GM18502 (cell line): ENCODE measurements at regions not wholly inside any gene's neighbourhood (a gene's known extent, or its start where the extent isn't known, plus 50 kb on each side); places are given as distances from the start of the nearest gene placed in this dataset.
"Not testable (repeated sequence)": the region's sequence is repeated elsewhere in the genome, so short reads cannot be mapped to it uniquely, and the experiment has no call there.

Source experiments
- ATAC-seq: cut with Tn5 transposase; IDR thresholded peaks from one replicate; pipeline ENCODE4 v1.9.1; 2021; ENCODE audit warnings: mild to moderate bottlenecking; ENCODE audit not compliant: unreplicated experiment, poor library complexity

DNA sequence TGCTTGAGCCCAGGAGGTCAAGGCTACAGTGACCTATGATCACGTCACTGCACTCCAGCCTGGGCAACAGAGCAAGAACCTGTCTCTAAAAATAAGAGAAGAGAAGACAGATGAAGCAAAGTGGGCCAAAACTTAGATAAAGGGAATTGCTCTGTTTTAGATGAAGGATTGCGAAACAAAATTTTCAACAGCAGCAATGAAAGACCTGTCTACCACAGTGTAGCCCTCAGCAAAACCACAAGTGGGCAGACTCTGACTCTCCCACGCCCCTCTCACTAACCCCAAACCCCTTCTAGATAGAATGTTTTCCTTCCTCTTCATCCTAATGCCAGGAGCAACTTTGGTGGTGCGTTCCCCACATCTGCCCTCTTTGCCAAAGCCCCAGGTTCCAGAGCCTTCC is 105.6 kb upstream of the ALDH3B2 start:
- ATAC-seq = no peak

DNA sequence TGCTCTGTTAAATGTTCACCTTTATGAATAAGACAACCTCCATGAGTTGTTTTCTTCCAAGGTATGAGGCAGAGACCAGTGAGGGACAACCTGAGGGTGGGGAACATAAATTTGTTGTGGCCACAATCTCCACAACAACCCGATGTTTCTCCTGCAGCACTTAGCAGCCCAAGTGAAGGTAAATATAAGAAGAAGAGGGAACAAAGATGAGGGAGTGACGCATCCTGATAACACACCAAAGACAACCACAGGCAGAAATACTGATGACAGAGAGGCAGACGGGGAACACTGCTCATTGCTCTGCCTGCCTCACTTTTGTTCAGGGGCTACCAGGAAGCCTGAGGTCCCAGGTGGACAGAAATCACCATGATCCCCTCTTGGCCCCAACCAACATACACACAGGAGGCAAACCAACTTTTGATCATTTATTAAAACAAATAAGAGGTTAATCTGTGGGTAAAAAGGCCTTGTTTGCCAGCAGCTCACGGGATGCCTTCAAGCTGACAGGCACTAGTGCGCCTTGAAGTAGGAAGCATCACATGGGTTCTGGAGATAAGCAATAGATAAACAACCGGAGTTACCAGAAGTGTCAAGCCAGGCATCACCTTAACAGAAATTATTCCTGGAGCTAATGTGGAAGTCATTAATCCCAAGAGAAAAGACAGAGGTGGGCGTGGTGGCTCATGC is 104.9 kb upstream of the ALDH3B2 start:
- ATAC-seq = not testable (repeated sequence)

DNA sequence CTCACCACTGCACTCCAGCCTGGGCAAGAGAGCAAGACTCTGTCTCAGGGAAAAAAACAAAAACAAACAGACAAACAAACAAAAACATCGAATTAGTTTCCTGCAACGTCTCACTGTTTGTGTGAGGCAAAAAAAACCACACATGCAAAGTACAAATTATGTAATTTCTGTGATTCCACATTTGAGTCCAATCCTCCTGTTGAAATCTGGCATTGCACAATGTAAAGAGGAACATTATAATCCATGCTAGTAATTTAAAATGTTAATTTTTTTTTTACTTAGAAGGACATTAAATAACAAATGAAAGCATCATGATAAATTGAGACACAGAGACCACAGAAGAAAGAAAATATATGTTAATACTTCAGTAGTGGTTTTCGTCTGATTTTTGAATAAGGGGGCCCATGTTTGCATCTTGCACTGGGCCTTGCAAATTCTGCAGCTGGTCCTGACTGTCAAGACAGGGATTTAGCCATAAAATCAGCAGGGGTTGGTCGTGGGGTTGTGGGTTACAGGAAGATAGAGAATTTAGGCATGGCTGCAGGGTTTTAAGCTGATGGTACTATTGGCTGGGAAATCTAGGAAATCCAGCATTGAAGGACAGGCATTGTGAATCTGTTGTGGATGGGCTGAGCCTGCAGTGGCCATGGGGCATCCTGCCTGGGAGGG is 102.6 kb upstream of the ALDH3B2 start:
- no peak for ATAC-seq

DNA sequence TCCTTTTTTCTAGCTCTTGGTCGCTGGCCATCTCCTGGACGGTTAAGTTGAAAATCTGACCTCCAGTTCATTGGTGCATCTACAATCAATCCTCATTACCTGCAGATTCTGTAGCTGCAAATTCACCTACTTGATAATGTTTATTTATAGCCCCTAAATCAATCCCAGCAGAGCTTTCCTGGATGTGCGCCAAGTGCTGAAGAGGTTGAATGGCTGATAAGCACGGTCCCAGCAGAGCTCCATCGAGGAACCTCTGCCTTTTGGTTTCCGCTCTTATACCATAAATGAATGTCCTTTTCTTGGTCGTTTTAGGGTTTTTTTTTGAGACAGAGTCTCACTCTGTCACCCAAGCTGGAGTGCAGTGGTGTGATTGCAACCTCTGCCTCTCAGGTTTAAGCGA is 99.8 kb upstream of the ALDH3B2 start:
- ATAC-seq = not testable (repeated sequence)

DNA sequence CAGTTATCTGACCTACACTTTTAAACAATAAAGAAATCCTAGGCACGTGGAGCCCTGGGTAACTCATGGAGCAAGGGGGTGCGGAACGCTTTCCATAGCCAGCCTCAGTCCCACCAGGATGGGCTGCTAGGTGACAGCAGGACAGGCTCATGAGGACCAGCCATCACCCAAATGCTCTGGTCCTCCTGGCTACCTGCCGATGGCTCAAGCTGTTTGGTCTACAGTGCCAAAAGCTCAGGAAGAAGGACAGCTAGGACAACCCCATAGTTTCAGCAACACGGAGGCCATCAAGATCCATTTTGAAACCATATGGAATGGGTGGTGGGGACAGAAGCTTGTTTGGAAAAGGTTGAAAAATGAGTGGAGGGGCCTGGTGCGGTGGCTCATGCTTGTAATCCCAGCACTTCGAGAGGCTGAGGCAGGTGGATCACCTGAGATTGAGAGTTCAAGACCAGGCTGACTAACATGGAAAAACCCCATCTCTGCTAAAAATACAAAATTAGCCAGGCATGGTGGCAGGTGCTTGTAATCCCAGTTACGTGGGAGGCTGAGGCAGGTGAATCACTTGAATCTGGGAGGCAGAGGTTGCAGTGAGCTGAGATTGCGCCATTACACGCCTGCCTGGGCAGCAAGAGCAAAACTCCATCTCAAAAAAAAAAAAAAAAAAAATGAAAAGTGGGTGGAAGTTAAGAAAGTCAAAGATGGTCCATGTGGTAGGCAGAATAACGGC is 93.7 kb upstream of the ALDH3B2 start:
- not testable (repeated sequence) for ATAC-seq

DNA sequence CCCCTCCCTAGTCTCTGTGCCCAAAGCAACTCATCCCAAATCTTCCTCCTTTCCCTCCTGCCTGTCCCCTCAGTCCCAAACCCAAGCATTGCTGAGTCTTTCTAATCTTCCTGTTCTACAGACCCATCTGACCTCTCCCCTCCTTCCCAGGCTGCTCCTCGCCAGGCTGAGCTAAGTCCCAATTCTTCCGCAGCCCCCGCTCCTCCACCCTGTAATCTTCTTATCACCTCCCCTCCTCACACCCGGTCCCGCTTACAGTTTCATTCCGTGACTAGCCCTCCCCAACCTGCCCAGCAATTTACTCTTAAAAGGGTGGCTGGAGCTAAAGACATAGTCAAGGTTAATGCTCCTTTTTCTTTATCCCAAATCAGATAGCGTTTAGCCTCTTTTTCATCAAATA is 86.8 kb upstream of the ALDH3B2 start:
- ATAC-seq = not testable (repeated sequence)

DNA sequence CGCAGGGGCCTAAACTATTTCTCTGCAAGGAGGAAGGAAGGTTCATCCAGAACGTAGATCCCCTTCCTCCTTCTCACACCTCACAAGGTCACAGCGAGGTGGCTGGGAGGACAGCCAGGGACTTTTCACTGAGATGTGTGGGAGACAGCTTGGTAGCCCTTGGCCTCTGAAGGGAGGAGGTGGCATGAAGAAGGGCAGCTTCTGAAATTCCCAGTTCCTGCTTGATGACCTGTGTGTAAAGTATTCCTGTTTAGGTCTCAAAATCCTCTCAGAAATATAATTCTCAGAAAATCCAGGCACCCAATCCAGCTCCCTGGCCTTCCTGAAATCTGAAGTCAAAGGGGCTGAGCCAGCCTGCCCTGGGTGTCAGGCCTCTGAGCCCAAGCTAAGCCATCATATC is 84.9 kb upstream of the ALDH3B2 start:
- ATAC-seq = not testable (repeated sequence)

DNA sequence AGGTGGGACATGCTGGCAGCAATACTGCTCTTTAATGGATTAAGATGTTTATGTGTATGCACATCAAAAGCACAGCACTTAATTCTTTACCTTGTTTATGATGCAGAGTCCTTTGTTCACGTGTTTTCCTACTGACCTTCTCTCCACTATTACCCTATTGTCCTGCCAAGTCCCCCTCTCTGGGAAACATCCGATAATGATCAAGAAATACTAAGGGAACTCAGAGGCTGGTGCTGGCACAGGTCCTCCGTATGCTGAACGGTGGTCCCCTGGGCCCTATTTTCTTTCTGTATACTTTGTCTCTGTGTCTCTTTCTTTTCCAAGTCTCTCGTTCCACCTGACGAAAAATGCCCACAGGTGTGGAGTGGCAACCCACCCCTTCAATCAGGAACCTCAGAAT is 84.0 kb upstream of the ALDH3B2 start:
- ATAC-seq = not testable (repeated sequence)

DNA sequence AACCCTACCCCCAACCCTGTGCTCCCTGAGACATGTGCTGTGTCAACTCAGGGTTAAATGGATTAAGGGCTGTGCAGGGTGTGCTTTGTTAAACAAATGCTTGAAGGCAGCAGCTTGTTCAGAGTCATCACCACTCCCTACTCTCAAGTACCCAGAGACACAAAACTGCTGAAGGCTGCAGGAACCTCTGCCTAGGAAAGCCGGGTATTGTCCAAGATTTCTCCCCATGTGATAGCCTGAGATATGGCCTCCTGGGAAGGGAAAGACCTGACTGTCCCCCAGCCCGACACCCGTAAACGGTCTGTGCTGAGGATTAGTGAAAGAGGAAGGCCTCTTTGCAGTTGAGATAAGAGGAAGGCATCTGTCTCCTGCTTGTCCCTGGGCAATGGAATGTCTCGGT is 83.6 kb upstream of the ALDH3B2 start:
- ATAC-seq = not testable (repeated sequence)

DNA sequence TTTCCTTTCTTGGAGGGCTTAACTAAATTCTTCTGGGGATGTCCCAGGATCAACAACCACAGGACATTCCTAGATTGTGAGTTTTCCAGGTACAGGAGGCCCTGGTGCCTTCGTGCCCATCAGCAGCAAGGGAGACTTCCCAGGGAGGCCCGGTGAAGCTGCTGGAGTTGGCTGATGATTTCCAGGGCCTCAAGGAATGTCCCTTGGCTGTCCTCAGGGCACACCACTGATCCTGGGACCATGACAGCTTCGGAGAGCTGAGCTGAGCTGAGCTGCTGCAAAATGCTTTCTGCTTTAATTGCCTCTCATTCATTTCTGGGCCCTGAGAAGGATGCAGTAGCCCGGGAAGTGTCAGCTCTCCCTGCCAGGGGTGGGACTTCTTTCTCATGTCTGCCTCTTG is 79.4 kb upstream of the ALDH3B2 start:
- ATAC-seq = not testable (repeated sequence)

DNA sequence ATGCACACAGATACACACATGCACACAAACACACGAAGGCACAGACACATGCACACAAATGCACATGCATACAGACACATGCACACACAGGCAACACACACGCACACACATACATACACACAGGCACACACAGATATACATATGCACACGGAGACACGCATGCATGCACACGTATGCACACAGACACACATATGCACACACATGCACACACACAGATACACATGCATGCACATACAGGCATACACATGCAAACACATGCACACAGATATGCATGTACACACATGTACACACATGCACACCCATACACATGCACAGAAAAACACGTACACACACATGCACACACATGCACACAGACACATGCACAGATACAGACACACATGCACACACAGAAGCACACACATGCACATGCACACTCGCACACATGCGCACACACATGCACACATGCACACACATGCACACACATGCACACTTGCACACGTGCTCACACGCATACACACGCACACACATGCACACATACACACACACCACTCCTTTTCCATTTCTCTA is 70.8 kb upstream of the ALDH3B2 start:
- no peak for ATAC-seq

DNA sequence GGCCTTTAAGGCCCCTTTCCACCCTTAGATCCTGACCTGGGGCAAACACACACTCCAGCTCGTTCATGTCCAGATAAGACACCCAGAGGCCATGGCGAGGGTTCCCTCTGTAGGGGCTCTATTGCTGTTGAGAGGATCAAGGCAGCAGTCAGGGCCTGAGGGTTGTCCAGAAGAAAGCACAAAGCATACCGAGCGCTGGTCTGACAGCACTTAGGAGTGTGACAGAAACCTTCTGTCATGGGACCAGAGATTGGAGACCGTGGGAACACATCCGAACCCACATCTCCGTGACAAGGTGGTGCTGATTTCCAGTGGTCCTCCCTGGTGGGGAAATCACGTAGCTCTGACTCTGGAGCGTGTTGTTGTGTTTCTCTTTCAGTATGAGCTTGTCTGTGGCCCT is 69.8 kb upstream of the ALDH3B2 start:
- ATAC-seq = not testable (repeated sequence)

DNA sequence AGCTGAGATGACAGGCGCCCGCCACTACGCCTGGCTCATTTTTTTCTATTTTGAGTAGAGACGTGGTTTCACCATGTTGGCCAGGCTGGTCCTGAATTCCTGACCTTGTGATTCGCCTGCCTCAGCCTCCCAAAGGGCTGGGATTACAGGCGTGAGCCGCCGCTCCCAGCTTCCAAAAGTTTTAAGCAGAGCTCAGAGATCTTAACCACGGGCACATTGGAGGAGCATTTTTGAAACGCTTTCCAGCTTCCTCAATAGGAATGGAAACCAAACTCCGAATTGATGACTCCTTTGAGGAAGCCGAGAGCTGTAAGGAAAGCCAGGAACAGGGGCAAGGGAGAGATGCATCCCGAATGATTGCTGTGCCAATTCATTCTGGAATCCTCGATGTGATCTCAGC is 63.8 kb upstream of the ALDH3B2 start:
- ATAC-seq = not testable (repeated sequence)

DNA sequence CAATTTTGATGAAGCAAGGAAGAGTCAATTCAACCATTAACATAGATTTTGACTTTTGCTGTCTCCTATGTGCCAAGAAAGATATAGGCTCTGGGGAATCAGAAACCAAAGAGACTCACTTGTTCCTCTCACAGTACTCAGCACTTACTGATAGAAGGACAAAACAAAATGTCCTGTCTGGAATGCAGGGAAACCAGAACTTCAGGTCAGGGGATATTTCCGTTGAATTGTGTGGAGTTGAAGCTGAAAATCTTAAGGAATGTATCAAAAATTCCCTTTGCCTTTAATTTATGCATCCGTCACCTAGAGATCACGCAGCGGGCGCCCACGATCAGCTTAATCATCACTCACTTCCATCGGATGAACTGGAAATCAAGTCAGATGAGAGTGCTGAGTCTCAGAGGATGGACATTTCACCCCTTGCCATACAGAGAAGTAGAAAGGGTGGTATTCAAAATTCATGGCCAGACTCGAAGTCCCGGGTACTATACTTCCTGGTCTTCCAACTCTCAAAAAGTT is 63.2 kb upstream of the ALDH3B2 start:
- ATAC-seq = not testable (repeated sequence)

DNA sequence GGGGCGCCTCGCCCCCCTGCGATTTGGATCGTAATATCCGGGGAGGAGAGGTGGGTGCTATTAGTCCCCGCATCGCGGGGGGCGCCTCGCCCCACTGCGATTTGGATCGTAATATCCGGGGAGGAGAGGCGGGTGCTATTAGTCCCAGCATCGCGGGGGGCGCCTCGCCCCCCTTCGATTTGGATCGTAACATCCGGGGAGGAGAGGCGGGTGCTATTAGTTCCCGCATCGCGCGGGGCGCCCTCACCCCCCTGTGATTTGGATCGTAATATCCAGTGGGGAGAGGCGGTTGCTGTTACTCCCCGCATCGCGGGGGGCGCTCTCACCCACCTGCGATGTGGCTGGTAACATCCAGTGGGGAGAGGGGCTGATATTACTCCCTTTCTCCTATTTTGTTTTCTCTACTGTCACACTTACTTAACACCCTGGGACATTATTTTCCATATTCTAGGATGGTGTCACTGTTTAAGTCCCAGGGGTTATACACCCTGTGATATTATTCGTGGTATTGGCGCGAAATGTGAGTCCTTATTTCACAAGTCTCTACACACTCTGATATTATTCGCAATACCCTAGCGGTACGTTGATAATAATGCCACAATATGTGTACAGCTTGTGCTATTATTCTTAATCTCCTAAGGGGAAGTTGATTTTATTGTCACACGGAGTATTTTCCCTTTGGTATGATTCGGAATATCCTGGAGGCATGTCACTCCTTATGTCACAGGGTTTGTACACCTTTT is 57.8 kb upstream of the ALDH3B2 start:
- ATAC-seq = no peak

DNA sequence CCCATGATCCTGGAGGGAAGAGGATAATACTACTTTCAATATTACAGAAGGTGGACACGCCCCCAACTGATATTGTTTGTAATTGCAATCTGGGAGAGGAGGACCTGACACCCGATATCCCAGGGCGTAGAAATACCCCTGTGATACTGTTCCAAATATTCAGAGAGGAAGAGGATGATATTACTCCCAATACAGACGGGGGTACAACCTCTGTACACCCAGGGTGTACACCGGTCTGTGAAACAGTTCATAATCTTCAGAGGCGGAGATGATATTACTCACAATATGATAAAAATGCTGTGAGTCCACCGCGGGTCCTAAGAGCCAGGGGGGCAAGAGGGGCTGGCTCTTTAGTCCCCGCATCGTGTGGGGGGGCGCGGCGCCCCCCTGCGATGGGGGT is 57.2 kb upstream of the ALDH3B2 start:
- no peak for ATAC-seq

DNA sequence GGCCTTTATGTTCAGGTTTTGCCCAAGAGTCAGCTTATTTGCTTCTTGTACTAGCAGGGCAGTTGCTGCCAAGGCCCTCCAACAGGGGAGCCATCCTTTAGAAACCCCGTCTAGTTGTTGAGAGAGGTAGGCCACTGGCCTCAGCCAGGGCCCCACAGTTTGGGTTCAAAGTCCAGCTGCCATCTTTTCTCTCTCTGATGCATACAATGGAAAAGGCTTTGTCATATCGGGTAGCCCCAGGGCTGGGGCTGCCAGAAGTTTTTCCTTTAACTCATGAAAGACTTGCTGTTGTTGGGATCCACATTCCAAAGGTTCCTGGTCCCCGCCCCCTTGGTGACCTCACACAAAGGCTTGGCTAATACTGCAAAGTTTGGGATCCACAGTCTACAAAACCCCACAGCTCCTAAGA is 53.7 kb upstream of the ALDH3B2 start:
- ATAC-seq = not testable (repeated sequence)

DNA sequence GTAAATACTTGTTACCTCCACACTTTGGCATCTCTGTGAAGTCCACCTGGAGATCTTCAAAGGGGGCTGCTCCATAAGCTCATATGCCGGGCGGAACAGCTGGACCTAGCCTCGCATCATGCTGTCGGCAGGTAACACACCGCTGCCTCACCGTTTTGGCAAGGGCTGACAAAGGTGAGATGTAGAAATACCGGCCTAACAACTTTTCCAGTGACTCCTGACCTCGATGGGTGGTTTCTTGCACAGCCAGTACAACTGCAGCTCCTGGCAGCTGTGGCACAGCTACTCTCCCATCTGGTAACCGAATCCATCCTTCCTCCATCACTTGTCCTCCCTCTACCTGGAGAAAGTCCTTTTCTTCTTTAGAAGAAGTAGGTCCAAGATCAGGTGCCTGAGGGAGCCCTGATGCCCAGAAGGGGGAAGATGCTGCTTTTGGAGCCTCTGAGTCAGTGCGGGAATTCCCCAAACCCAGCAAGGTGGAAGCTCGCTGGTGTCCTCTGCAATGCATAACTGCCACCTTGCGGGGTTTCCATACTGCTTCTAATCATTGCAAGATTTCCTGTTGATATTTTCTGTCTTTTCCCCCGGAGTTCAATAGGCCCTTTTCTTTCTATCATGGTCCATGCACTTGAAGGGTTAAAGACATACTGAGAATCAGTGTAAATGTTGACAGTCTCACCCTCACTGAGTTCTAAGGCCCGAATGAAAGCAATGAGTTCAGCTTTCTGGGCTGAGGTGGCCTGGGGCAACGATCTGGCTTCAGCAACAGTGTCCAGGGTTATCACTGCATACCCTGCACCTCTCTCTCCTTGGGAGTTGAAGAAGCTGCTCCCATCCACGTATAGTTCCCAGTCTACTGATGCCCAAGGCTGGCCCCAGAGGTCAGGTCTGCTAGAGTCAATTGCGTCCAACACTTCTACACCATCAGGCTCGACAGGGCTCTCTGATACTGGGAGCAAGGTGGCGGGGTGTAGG is 52.9 kb upstream of the ALDH3B2 start:
- ATAC-seq = not testable (repeated sequence)
